Esophagus muscularis mucosa (tissue), 4 donors: ENCODE measurements at regions not wholly inside any gene's neighbourhood (a gene's known extent, or its start where the extent isn't known, plus 50 kb on each side); places are given as distances from the start of the nearest gene placed in this dataset.

Experiments
- DNase-seq: peaks from one replicate; pipeline ENCODE4 v3.0.0-alpha.2; 2017; ENCODE audit errors: extremely low spot score
- H3K27ac ChIP-seq, 4 donors: fragments of 200-600 bp; sonication (generic); replicated peaks in 1 of 4; 1 replicate in 3 of 4; 2 replicates in 1 of 4; pipeline ENCODE4 v1.5.1; 2016 to 2019; ENCODE audit warnings: mild to moderate bottlenecking in 1 of 4
- H3K27me3 ChIP-seq, 4 donors: fragments of 200-600 bp; sonication (generic); one replicate each; pipeline versions ENCODE4 v1.5.1 to v1.6.0; 2016 to 2019
- H3K36me3 ChIP-seq, 4 donors: fragments of 200-600 bp; sonication (generic); one replicate each; pipeline ENCODE4 v1.5.1; 2016 to 2019
- H3K4me1 ChIP-seq, 4 donors: fragments of 200-600 bp; sonication (generic); one replicate each; pipeline ENCODE4 v1.5.1; 2016 to 2019
- H3K4me3 ChIP-seq, 4 donors: fragments of 200-600 bp; sonication (generic); 1 replicate in 2 of 4; 2 replicates in 2 of 4; pipeline ENCODE4 v1.5.1; 2016 to 2019; ENCODE audit warnings: mild to moderate bottlenecking in 4 of 4, moderate library complexity in 1 of 4
- H3K9me3 ChIP-seq, 4 donors: fragments of 200-600 bp; sonication (generic); 1 replicate in 3 of 4; 2 replicates in 1 of 4; pipeline ENCODE4 v1.5.1; 2016 to 2019
- CTCF ChIP-seq, 3 experiments: fragments of 200-600 bp in 2 of 3; fragments of 450-650 bp in 1 of 3; sonication (generic) in 2 of 3; IDR thresholded peaks; one replicate each; pipeline ENCODE4 v1.5.1; 2017 to 2019; ENCODE audit warnings: antibody characterized with exemption in 3 of 3, mild to moderate bottlenecking in 2 of 3, moderate library complexity in 1 of 3
- EP300 ChIP-seq: sonication (generic); formaldehyde crosslinking; IDR thresholded peaks from one replicate; pipeline ENCODE4 v1.6.1; 2017; ENCODE audit warnings: antibody characterized with exemption
- POLR2A ChIP-seq: fragments of 450-650 bp; IDR thresholded peaks from one replicate; pipeline ENCODE4 v1.6.1; 2017; ENCODE audit warnings: antibody characterized with exemption, moderate library complexity, mild to moderate bottlenecking, low read depth
- POLR2AphosphoS5 ChIP-seq, 2 donors: sonication (generic); formaldehyde crosslinking; IDR thresholded peaks; one replicate each; pipeline ENCODE4 v1.6.1; 2017; ENCODE audit warnings: antibody characterized with exemption in 2 of 2
- WGBS: methylation state at CpG from one replicate; pipeline ENCODE4 v1.1.5; 2018; 5-methylcytosine and 5-hydroxymethylcytosine counted together
- intact Hi-C: fragments of 100-400 bp; cut with DNase I; formaldehyde crosslinking; loops from one replicate; pipeline ENCODE4 v1.15.1; 2023

GRCh38 chr10:129334266-129334665 lies 132.8 kb upstream of the MGMT start:
- peaks cover 0 to 37% (median 2%) of the 10 kb centered on the region in 4 donors for H3K27me3 ChIP-seq
- intact Hi-C loops = loop anchor here (5.0 kb wide), 1 partner anchor 302 kb away; no protein-coding TSS in a partner anchor

DNA sequence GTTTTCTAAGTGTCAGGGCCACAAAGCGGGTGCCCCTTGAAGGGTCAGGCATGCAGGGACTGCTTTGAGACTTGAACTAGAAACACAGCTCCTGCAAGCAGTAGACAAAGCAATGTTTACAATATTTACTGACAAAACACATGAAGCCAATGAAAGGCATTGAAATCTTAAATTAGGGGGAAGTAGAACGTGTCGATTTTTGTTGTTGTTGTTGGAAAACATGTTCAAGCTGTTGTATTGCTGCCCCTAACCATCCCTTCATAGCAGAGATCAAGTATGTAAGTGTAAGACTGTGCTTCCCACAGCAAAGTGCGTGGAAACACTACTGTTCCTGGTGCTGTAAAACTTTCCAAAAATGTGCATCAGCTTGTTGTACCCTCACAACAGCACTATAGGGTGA lies 131.6 kb upstream of the MGMT start:
- peak; percentile 42 for DNase-seq
- intact Hi-C loops = no loop called here
- Histone ChIP-seq H3K4me1 (no peaks in the 10 kb centered on the region), H3K36me3 (no peaks in the 10 kb centered on the region), H3K4me3 (no peak overlapping the region), H3K27me3 (peaks cover 0 to 30% (median 2%) of the 10 kb centered on the region in 4 donors), H3K9me3 (no peaks in the 10 kb centered on the region), H3K27ac (no peak overlapping the region)
- TF ChIP-seq CTCF (IDR thresholded peaks at IDR 0.05) (no peak), EP300 (no peak), POLR2A (no peak)
- WGBS = 86% methylated on average over 4 of the region's 4 CpGs

More at GRCh38 chr10:129334266-129334665, 132.8 kb upstream of the MGMT start:
- Histone ChIP-seq H3K9me3 (no peaks in the 10 kb centered on the region), H3K4me3 (no peak overlapping the region), H3K36me3 (no peaks in the 10 kb centered on the region), H3K27ac (no peak overlapping the region), H3K4me1 (no peaks in the 10 kb centered on the region)
- no peak for TF ChIP-seq CTCF (IDR thresholded peaks at IDR 0.05)
- TF ChIP-seq POLR2AphosphoS5 (IDR thresholded peaks at IDR 0.05) = no peak
- no peak for TF ChIP-seq POLR2A
- TF ChIP-seq EP300 = no peak
- peak; percentile 74 for DNase-seq
- WGBS = 45% methylated on average over 16 of the region's 16 CpGs

DNA sequence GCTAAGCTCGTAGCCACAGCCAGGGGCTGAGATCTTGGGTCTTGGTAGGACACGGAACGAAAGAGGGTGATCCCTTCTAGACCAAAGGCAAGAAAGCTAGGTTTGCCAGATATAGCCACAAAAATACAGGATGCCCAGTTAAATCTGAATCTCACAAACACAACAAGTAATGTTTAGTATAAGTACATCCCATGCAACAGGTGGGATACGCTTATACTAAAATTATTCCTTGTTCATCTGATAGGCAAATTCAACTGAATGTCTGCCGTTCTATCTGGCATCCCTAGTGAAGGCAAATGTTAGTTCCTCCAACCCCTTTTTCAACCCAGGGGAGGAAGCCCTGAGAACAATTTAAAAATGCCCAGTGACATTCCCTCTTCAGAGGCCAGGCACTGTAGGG lies 131.1 kb upstream of the MGMT start:
- DNase-seq = peak; percentile 14
- Histone ChIP-seq H3K4me1 (no peaks in the 10 kb centered on the region), H3K27ac (no peak overlapping the region), H3K9me3 (no peaks in the 10 kb centered on the region), H3K36me3 (no peaks in the 10 kb centered on the region), H3K27me3 (peaks cover 0 to 25% (median 2%) of the 10 kb centered on the region in 4 donors), H3K4me3 (no peak overlapping the region)
- 93% methylated on average over 5 of the region's 5 CpGs for WGBS
- TF ChIP-seq EP300 (no peak), CTCF (IDR thresholded peaks at IDR 0.05) (no peak), POLR2AphosphoS5 (IDR thresholded peaks at IDR 0.05) (no peak), POLR2A (no peak)
- intact Hi-C loops = no loop called here

- Histone ChIP-seq H3K27me3 (peaks cover 0 to 7% (median 0%) of the 10 kb centered on the region in 4 donors), H3K4me3 (no peak overlapping the region), H3K9me3 (no peaks in the 10 kb centered on the region), H3K36me3 (no peaks in the 10 kb centered on the region), H3K27ac (no peak overlapping the region), H3K4me1 (no peaks in the 10 kb centered on the region)
- intact Hi-C loops = no loop called here
- peak; percentile 74 for DNase-seq
- TF ChIP-seq EP300 (no peak), CTCF (IDR thresholded peaks at IDR 0.05) (no peak), POLR2AphosphoS5 (IDR thresholded peaks at IDR 0.05) (no peak), POLR2A (no peak)
- WGBS = 92% methylated on average over 8 of the region's 8 CpGs
Measured at GRCh38 chr10:129339191-129339590, 127.8 kb upstream of the MGMT start.

- no peak overlapping the region for H3K4me3 ChIP-seq
- intact Hi-C loops = no loop called here
Measured at GRCh38 chr10:129339841-129340240, 127.2 kb upstream of the MGMT start.

More at GRCh38 chr10:129339841-129340240, 127.2 kb upstream of the MGMT start:
- no peaks in the 10 kb centered on the region for H3K9me3 ChIP-seq
- 97% methylated on average over 4 of the region's 4 CpGs for WGBS
- H3K27me3 ChIP-seq = peaks cover 0 to 1% (median 0%) of the 10 kb centered on the region in 4 donors
- peak; percentile 90 for DNase-seq
- H3K36me3 ChIP-seq = no peaks in the 10 kb centered on the region
- no peak overlapping the region for H3K27ac ChIP-seq
- no peaks in the 10 kb centered on the region for H3K4me1 ChIP-seq
- TF ChIP-seq EP300 (no peak), POLR2AphosphoS5 (IDR thresholded peaks at IDR 0.05) (no peak), CTCF (IDR thresholded peaks at IDR 0.05) (no peak)
